ENCODE measurements at regions not wholly inside any gene's neighbourhood (a gene's known extent, or its start where the extent isn't known, plus 50 kb on each side); places are given as distances from the start of the nearest gene placed in this dataset.

- Histone ChIP-seq H3K9me3 (no peaks in the 10 kb centered on the region), H3K4me3 (no peak overlapping the region), H3K36me3 (ENCODE audit: low read depth, missing control alignments) (no peaks in the 10 kb centered on the region), H3K27me3 (no peaks in the 10 kb centered on the region), H3K27ac (no peak overlapping the region), H3K4me1 (no peaks in the 10 kb centered on the region)
- intact Hi-C loops (cut with DNase I; ENCODE audit: low total_unique reads) = no loop called here
- no peak for DNase-seq
- TF ChIP-seq CTCF (IDR thresholded peaks at IDR 0.05) (no peak), POLR2A (IDR thresholded peaks at IDR 0.05) (no peak)
- 78 to 96% methylated on average over 1 of the region's 1 CpG for WGBS, 2 donors
These were observed 187.0 kb downstream of the CARTPT start for GRCh38 chr5:71905834-71906711.

- no peaks in the 10 kb centered on the region for H3K4me1 ChIP-seq
- H3K27me3 ChIP-seq = no peaks in the 10 kb centered on the region
- intact Hi-C loops (cut with DNase I; ENCODE audit: low total_unique reads) = no loop called here
- no peak overlapping the region for H3K4me3 ChIP-seq
- TF ChIP-seq CTCF (IDR thresholded peaks at IDR 0.05) = no peak
- no peak for TF ChIP-seq POLR2A (IDR thresholded peaks at IDR 0.05)
- 84 to 89% methylated on average over 3 of the region's 3 CpGs for WGBS, 2 donors
- H3K36me3 ChIP-seq (ENCODE audit: low read depth, missing control alignments) = no peaks in the 10 kb centered on the region
- no peak for DNase-seq
- no peaks in the 10 kb centered on the region for H3K9me3 ChIP-seq
- no peak overlapping the region for H3K27ac ChIP-seq
These were observed 188.0 kb downstream of the CARTPT start for GRCh38 chr5:71907001-71907588.

- no peak for TF ChIP-seq POLR2A (IDR thresholded peaks at IDR 0.05)
- Histone ChIP-seq H3K4me1 (no peaks in the 10 kb centered on the region), H3K27me3 (no peaks in the 10 kb centered on the region), H3K36me3 (ENCODE audit: low read depth, missing control alignments) (no peaks in the 10 kb centered on the region), H3K27ac (no peak overlapping the region), H3K9me3 (no peaks in the 10 kb centered on the region), H3K4me3 (no peak overlapping the region)
- intact Hi-C loops (cut with DNase I; ENCODE audit: low total_unique reads) = no loop called here
- DNase-seq = no peak
- 61 to 71% methylated on average over 4 of the region's 4 CpGs for WGBS, 2 donors
These were observed 188.6 kb downstream of the CARTPT start for GRCh38 chr5:71907608-71908145.

- TF ChIP-seq CTCF (IDR thresholded peaks at IDR 0.05) (no peak), POLR2A (IDR thresholded peaks at IDR 0.05) (no peak)
- DNase-seq = no peak
These were observed 191.7 kb downstream of the CARTPT start for GRCh38 chr5:71910741-71911140.

GRCh38 chr5:71912021-71912420, 192.9 kb downstream of the CARTPT start:
- intact Hi-C loops (cut with DNase I; ENCODE audit: low total_unique reads) = no loop called here

More at GRCh38 chr5:71910741-71911140, 191.7 kb downstream of the CARTPT start:
- Histone ChIP-seq H3K4me1 (no peaks in the 10 kb centered on the region), H3K27ac (no peak overlapping the region), H3K4me3 (no peak overlapping the region), H3K36me3 (ENCODE audit: low read depth, missing control alignments) (no peaks in the 10 kb centered on the region), H3K27me3 (no peaks in the 10 kb centered on the region), H3K9me3 (no peaks in the 10 kb centered on the region)
- intact Hi-C loops (cut with DNase I; ENCODE audit: low total_unique reads) = no loop called here
- 79 to 97% methylated on average over 3 of the region's 3 CpGs for WGBS, 2 donors

More at GRCh38 chr5:71912021-71912420, 192.9 kb downstream of the CARTPT start:
- no peaks in the 10 kb centered on the region for H3K4me1 ChIP-seq
- 84 to 96% methylated on average over 1 of the region's 1 CpG for WGBS, 2 donors
- no peak for DNase-seq
- no peak for TF ChIP-seq CTCF (IDR thresholded peaks at IDR 0.05)
- TF ChIP-seq POLR2A (IDR thresholded peaks at IDR 0.05) = no peak
- H3K36me3 ChIP-seq (ENCODE audit: low read depth, missing control alignments) = no peaks in the 10 kb centered on the region
- no peaks in the 10 kb centered on the region for H3K27me3 ChIP-seq
- no peak overlapping the region for H3K27ac ChIP-seq
- H3K9me3 ChIP-seq = no peaks in the 10 kb centered on the region
- no peak overlapping the region for H3K4me3 ChIP-seq

All from testis (tissue), 2 donors.